ENCODE measurements at regions not wholly inside any gene's neighbourhood (a gene's known extent, or its start where the extent isn't known, plus 50 kb on each side); places are given as distances from the start of the nearest gene placed in this dataset.
"Not testable (repeated sequence)": the region's sequence is repeated elsewhere in the genome, so short reads cannot be mapped to it uniquely, and the experiment has no call there.

DNA sequence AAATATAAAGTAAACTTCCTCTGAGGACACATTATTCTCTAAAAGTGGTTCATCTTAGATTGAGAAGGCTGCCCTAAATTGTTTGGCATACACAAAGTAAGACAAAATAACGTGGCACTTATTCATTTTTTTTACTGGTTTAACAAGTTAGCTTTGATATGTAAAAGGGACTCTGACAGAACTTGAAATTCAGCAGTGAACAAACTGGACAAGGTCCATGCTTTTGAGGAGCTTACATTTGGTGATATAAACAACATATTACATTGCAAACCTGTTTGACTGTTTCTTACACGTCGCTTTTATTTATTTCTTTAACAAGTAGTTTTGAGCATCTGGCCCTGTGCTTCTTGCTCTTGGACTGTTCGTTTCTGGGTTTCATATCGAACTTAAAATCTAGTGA lies 253.1 kb upstream of the POM121L12 start:
- no peak for DNase-seq (ENCODE audit: low read depth in 4 of 4, low spot score in 3 of 4)

DNA sequence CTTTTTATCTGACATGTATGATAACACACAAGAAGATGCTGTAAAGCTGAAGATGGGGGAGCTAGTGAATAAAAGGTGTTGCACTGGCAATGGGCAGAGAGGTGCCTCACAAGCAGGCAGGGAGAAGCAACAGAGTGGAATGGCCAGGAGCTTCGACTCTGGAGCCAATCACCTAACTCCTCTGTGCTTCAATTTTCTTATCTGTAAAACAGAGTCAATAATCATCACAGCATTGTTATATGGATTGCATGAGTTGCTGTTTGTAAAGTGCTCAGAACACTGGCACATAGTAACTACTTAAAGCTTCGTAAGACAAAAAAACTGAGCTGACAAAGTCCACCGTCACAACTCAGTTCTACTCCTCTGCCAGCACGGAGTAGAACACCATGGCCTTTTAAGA lies 254.2 kb upstream of the POM121L12 start:
- DNase-seq (ENCODE audit: low read depth in 4 of 4, low spot score in 3 of 4): no peak

DNA sequence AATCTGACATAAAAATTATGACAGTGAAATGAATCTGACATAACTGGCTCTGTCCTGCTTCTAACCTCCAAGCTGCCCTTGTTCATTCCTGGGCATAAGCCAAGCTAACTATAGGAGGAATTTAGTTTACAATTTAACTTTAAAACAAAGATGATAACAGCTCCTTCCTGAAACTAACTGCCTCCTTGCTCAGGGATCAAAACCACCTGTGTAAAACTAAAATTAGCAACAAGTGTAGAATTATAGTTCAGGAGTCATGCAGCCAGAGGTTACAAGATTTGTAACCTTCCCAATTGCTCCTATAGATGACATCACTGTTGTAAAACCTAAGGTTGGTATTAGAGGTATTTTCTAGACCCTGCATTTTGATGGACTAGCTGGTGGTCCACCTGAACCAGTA lies 256.4 kb upstream of the POM121L12 start:
- no peak for DNase-seq (ENCODE audit: low read depth in 4 of 4, low spot score in 3 of 4)

DNA sequence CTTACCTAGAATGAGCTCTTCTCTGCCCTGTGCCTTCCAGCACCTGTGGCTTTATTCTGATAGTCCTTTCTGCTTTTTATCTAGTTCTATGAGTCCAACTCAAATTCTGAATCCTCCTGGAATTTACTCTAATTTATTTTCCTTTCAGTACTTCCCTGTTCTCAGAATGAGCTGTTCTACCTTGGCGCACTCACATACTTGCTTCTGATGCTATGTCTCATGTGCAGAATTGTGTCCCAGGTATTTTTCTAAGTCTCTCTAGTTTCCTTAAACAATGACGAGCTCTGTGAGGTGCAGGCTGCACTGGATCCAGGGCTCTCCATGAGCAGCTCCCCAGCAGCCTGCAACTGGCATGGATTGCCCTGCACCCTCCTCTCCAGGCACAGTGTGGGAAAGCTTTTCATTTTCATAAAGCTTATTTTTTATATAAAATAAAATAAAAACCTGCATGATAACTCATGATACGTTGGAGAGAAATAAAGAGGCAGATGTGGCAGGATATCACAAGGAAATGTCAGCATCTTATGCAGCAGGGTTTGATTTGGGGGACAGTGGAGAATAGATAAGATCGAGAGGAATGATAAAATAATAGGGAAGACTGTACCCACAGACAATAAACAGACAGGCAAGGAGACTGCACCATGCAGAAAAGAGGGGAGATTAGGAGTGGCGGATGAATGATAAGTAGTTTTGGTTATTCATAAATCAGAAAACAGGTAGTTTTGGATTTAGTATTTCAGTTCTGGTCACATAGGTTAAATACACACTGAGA lies 258.2 kb upstream of the POM121L12 start:
- no peak for DNase-seq (ENCODE audit: low read depth in 4 of 4, low spot score in 3 of 4)

DNA sequence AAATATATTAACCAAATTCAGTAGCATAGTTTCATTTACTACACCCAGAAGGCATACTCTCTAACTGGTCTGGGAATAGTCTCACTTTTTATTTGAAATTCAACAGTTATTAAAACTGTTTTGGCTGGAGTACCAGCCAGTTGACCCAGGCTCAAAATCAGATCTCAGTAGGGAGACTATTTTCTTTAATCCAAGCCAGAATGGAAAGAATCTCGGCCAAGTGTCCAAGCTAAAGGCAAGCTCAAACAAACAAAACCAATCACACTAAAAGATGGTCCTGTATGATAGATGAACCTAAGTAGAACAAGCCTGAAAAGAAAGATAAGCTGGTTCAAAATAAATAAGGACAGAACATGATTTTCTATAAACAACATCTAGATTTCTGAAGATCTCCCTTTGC lies 259.6 kb upstream of the POM121L12 start:
- no peak for DNase-seq (ENCODE audit: low read depth in 4 of 4, low spot score in 3 of 4)

DNA sequence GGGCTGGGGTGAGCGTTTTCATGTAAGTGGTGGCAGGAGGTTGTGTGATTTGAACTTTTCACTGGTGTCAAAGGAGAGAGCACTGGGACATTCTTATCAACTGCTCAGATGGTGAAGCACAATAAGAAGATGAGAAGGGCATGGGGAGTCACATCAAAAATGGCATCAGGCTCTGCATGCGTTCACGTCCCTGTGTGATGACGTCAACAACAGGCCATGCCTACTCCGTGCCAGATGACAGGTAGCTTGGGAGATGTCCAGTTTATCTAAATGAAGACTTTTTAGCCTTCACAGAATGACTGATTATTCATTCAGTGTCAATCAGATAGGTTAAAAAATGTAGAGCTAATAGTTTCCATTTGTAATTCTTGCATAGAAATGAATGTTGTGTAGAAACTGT lies 264.3 kb upstream of the POM121L12 start:
- no peak for DNase-seq (ENCODE audit: low read depth in 4 of 4, low spot score in 3 of 4)

DNA sequence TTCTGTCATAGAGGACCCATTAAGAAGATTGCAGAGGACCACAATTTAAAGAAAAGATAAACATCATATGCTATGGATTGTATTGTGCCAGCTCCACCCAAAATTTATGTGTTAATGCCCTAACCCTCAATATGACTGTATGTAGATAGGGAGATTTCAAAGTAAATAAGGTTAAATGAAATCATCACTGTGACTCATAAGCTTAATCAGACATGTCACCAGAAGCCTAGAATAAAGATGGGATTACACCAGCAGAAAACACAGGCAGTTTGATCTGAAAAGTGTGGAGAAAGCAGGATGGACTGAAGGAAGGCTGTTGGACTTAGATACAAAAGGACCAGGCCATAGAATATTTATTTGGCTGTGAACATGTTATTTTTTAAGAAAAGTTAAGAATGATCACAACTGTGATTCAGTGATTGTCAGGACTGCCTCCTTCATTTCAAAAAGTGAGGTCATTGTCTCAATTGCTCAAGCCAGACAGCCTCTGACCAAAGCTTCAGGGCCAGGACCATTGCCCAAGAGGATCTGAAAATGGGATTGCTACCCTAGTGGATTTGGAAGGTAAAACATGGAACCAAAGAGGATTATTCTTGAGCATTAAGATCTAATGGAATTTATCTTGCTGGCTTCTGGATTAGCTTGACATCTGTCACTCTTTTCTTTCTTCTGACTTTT lies 270.8 kb upstream of the POM121L12 start:
- no peak for DNase-seq (ENCODE audit: low read depth in 4 of 4, low spot score in 3 of 4)

DNA sequence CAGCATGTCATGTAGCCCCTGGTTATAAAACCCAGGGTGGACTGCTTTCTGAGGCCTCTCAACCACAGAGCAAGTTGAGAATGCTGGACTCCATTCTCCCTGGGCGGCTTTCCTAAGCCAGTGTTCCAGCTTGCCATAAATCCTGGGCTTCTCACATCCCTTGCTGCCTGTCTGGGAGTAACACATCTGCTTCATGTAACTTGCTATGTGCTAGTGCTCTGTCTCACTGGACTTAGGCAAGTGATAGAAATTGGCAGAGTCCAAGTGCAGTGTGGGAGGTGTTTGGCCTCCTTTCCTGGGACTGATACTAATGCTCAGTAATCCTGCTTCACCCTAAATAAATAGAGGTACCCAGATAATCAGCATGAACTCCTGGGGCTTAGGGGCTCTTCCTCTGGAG lies 277.1 kb upstream of the POM121L12 start:
- DNase-seq (ENCODE audit: low read depth in 4 of 4, low spot score in 3 of 4): no peak

DNA sequence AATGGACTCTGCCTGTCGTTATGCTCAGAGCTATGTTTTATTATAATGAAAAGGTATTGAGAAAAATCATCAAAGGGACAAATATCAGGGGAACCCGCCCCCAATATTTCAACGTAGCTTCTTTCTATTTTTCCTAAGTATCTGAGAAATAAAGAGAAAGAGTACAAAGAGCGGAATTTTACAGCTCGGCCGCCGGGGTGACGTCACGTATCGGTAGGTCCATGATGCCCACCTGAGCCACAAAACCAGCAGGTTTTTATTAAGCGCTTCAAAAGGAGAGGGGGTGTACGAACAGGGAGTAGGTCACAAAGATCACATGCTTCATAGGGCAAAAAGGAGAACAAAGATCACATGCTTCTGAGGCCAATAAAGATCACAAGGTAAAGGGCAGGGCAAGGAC lies 281.6 kb upstream of the POM121L12 start:
- DNase-seq (ENCODE audit: low read depth in 4 of 4, low spot score in 3 of 4): no peak

DNA sequence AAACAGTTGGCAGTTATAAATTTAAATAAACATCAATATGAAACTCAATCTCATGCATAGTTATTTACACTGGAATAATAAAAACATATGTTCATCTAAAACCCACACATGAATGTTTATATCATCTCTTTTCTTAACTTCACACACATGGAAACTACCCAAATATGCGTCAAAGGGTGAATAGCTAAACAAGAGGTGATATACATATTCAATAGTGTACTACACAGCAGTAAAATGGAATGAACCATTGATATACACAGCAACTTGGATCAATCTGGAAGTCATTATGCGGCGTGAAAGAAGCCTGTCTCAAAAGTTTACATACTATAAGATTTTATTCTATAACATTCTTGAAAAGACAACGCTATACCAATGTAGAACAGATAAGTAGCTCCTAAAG lies 282.5 kb upstream of the POM121L12 start:
- DNase-seq (ENCODE audit: low read depth in 4 of 4, low spot score in 3 of 4): no peak

DNA sequence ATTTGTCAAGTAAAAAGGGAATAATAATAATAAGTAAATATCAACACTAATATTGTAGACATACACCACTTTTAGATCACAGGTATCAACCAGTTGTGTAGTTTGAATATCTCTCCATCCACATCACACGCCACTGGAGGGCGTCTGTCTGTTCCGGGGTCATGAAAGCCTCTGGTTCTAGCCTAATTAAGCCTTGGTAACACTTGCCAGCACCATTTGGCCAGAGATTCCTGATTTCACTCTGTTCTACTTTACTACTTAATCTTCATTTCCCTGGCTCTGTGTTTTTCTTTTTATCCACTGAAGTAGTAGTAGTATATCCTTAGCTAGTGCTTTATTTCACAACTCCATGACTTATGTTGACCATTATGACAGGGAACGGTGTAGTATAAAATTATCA lies 285.6 kb upstream of the POM121L12 start:
- no peak for DNase-seq (ENCODE audit: low read depth in 4 of 4, low spot score in 3 of 4)

DNA sequence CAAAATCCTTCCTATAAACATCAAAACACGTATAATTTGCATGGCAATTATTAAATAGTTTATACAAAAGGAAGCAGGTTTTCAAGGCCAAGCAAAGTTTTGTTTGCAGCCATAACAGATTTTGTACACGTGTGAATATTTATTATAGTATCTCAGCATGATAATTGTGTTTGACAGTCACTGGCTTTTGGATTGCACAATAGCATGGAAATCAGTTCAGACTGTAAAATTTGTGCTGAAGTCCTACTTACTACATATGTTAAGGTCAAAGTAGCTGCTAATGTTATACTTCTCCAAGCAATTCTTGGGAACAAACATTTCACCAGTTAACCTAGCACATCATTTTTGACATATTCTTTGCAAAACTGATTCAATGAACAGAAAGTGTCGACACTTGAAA lies 287.6 kb upstream of the POM121L12 start:
- DNase-seq (ENCODE audit: low read depth in 4 of 4, low spot score in 3 of 4): no peak

DNA sequence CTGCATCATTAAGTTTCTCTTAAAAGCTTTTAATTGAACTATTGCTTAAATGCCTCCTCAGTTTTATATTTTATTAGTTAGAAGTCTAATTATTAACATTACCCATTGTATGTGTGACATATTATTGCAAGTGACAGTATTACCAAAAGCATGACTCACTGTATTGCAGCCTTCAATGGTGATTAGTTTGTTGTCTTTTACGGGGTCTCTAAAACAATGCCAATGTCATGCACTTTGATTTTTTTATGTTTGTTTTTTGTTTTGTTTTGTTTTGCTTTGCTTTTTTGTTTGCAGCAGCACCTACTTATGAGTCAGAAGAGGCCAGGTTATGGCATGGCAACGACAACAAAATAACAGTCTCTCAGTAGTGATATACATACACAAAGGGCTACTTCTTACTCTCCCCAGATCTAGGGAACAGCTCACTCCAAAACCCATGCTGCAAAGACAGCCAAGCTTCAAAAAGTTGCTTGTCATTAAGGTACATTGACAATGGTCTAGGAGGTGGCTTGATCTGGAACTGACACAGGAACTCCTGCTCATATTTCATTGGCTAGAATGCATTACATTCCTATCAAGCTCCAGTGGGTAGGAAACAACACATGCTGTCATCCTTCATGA lies 293.7 kb upstream of the POM121L12 start:
- no peak for DNase-seq (ENCODE audit: low read depth in 4 of 4, low spot score in 3 of 4)

DNA sequence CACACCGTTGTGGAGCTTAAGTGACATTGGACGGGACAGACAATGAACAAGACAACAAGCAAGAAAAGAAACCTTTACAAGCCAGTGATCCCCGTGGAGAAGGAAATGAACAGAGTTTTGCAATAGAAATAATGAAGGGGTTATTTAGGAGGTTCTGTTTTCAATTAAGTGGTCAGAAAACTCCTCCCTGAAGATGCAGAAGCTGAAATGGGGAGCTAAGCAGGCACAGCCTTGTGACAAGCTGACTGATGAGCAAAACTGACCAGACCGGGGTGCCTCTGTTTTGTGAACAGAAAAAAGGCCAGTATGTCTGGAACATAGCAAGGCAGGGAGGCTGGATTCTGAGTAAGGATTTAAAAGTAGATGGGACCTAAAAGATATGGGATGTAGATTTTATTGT lies 299.8 kb upstream of the POM121L12 start:
- no peak for DNase-seq (ENCODE audit: low read depth in 4 of 4, low spot score in 3 of 4)

DNA sequence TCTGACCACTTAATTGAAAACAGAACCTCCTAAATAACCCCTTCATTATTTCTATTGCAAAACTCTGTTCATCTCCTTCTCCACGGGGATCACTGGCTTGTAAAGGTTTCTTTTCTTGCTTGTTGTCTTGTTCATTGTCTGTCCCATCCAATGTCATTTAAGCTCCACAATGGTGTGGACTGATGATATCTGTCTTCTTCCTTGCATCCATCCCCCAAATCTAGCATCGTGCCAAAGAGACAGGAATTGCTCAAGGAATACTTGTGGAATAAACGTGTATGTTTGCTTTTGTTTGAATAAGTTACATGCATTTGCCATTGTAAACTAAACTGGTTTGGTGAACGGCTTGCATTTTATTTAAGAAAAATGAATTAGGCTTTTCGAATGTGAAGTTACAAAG lies 306.8 kb upstream of the POM121L12 start:
- DNase-seq (ENCODE audit: low read depth in 4 of 4, low spot score in 3 of 4): not testable (repeated sequence)

DNA sequence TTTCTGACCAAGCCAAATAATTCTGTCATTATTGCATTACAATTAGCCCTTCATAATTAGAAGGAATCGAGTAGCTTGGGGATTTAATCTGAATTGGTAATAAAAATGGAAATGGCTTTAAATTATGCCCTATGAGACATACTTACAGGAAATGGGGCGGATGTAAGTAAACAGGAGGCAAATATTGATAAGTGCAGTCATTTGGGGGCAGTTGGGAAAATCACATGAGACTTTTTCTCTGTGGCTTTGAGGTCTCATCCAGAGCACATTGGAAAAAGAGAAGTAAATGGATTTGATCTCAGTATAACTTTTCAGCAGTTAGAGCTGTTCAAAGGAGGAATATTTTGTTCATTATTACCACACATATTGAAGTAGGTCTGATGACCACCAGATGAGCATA lies 307.8 kb upstream of the POM121L12 start:
- no peak for DNase-seq (ENCODE audit: low read depth in 4 of 4, low spot score in 3 of 4)

DNA sequence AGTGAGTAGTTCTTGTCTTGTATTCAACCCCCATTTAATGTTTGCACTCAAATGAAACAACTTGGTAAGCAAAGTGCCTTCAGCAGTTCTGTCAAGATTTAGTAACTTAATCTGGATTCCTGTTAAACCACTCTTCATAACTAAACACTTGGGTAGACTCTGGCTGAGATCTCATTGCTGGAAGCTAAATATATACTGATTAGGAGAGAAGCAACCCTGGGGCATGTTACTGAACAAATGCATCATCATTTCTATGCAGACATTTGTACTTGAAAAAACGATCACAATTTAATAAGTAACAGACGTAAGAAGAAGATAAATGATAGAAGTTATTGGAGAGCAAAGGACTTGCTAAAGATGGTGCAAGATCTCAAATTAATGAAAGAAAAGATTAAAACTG lies 308.4 kb upstream of the POM121L12 start:
- DNase-seq (ENCODE audit: low read depth in 4 of 4, low spot score in 3 of 4): no peak

DNA sequence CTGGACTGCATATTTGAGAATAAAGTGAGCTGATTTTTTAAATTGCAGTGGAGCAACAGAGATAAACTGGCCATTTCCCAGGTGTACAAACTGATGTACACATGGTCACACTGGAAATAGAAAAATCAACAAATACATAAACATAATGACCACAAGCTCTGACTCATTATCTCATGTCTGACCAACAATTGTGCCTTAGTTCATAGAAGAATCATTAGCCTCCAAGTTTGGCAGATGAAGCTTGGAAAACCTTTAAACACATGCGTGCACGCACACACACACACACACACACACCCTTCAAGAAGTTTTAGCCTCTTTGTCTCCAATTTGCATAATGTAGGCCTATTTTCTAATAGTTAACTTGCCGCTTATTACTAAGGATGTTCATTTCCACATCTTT lies 308.9 kb upstream of the POM121L12 start:
- DNase-seq (ENCODE audit: low read depth in 4 of 4, low spot score in 3 of 4): no peak

DNA sequence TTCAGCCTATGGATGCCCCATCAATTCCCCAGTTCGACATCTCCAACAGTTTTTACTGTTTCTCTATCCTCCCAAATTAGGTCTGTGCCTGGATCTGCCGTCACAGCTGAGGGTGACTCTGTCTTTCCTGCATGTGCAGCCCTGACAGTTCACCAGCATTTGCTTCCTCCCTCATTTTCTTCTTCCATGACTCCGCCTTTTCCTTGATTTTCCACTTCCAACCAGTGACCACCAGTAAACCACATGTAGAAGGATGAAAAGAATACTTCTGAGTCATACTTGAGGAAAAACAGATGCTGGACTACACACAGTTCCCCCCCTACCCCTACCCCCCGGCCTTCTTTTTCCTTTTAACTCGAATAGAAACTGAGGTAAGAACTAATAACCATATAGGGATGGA lies 311.8 kb upstream of the POM121L12 start:
- no peak for DNase-seq (ENCODE audit: low read depth in 4 of 4, low spot score in 3 of 4)

DNA sequence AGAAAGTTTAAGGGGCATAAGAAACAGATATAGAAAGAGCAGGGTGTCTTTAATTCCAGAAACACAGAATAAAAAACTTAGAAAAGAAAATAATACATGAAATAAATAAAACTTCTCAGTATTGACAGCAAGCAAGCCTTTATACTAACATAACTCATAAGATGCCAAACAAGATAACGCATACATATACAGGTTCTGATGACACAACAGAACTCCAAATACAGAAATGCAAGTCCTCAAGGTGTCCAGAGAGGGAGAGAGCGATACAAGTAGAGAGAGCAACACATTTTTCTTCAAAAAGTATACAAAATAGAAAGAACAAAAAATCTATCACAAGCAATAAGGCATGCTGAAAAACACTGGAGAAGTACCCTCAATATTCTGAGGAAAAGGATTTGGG lies 314.6 kb upstream of the POM121L12 start:
- no peak for DNase-seq (ENCODE audit: low read depth in 4 of 4, low spot score in 3 of 4)

DNA sequence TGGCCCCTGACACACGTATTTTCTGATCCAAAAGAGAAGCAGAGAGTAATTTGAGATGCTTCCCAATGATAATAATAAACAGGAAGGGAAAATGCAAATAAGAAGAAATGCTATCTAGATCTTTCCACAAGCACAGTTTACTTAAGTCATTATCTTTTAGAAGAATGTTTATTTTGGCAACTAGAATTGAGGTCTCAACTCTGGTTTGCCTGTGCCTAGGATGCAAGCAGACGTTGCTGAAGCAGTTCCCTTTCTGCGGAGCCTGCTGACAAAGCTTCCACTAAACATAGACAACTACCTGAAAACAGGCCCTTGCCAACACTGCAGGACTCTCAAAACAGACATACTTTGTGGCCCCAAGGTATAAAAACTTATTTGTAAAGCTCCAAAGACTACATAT lies 315.8 kb upstream of the POM121L12 start:
- DNase-seq (ENCODE audit: low read depth in 4 of 4, low spot score in 3 of 4): no peak

DNA sequence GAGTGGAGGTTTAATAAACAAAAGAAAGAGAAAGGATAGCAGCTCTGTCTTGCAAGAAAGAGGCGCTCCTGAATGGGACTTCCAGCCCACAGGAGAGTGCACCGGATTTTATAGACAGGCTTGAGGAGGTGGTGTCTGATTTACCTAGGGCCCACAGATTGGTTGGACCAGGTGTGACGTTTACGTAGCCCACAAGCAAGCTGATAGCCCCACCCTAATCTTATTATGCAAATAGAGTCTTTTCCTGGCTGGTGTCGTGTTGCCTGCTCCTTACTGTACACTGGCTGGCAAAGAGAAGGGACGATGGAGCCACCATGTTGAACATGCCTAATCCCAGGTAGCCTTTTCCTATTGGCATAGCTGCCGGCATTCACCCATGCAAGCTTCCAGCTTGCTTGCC lies 319.7 kb upstream of the POM121L12 start:
- no peak for DNase-seq (ENCODE audit: low read depth in 4 of 4, low spot score in 3 of 4)

All from right renal pelvis (tissue), 4 donors.